OCI-LY7 (cell line): ENCODE measurements at regions not wholly inside any gene's neighbourhood (a gene's known extent, or its start where the extent isn't known, plus 50 kb on each side); places are given as distances from the start of the nearest gene placed in this dataset.

Experiments used
- CTCF ChIP-seq: fragments of 200-600 bp; sonication (generic); conservative IDR thresholded peaks from 2 replicates; pipeline ENCODE4 v1.5.1; 2014; ENCODE audit warnings: mild to moderate bottlenecking, antibody characterized with exemption, low read length, moderate library complexity, mixed read lengths
- EZH2phosphoT487 ChIP-seq: fragments of 200-600 bp; sonication (generic); IDR thresholded peaks from 2 replicates; pipeline ENCODE4 v1.6.1; 2018; ENCODE audit warnings: low read depth, borderline replicate concordance, mild to moderate bottlenecking, mixed run types, antibody characterized with exemption, low read length, moderate library complexity, mixed read lengths

GRCh38 chr1:14280909-14281308, 317.6 kb upstream of the KAZN start:
- TF ChIP-seq CTCF = no peak
- no peak for TF ChIP-seq EZH2phosphoT487
